HuH-7 (cell line): ENCODE measurements at regions not wholly inside any gene's neighbourhood (a gene's known extent, or its start where the extent isn't known, plus 50 kb on each side); places are given as distances from the start of the nearest gene placed in this dataset.
A peak's percentile ranks its signal among the peaks of the same experiment; 100 is the strongest.
"Not testable (repeated sequence)": the region's sequence is repeated elsewhere in the genome, so short reads cannot be mapped to it uniquely, and the experiment has no call there.

Experiments
- DNase-seq: peaks from one replicate; pipeline ENCODE4 v3.0.0; 2011; ENCODE audit warnings: low spot score

DNA sequence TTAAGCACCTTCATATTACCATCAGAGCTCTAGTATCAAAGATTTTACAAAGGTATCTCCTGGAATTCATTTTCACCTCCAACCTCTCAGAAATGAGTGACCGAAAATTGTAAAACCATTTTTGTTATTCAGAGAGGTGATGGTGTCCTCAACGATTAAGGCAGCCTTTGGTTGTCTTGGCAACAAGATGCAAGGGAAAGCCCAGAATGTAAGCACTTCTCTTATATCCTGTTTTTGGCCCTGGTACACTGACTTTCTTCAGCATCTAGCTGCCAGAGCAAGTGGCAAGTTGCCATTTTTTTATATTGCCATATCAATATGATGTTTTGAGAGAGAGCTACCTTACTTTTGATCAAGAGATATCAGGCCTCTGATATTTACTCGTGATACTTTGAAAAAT, 384.9 kb upstream of the NECTIN3 start:
- DNase-seq: no peak

DNA sequence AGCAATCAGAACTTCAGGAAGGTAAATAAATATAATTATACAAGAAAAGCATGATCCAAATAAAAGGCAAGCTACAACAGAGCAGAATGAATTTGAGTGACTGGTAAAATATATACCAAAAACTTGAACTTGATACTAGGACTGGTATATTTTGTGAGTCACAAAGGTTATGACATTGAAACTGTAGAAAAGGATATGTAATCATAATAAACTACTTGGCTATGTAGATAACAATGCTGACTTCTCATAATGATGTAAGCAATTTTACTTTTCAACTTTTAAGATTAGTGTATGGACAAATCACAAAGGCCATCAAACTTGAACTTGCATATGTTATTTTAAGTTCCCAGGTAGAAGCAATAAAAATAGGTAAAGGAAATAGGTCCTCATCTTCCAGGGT, 384.5 kb upstream of the NECTIN3 start:
- DNase-seq: no peak

DNA sequence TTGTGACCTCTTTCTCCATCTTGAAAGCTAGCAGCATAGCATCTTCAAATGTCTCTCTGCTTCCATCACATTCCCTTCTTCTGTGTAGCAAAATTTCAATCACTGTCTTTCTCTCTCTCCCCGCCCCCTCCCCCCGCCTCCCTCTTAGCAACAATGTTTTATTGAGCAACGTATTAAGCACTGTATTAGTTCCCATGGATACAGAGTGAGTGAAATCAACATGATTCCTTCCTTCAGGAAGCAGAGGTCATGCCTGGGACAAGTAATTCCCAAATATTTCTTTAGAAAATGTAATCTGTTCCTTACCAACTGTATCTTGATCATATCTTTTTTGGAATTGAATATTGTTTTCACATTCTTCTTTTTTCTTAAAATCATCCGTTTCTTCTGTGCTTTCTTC, 373.7 kb upstream of the NECTIN3 start:
- no peak for DNase-seq

DNA sequence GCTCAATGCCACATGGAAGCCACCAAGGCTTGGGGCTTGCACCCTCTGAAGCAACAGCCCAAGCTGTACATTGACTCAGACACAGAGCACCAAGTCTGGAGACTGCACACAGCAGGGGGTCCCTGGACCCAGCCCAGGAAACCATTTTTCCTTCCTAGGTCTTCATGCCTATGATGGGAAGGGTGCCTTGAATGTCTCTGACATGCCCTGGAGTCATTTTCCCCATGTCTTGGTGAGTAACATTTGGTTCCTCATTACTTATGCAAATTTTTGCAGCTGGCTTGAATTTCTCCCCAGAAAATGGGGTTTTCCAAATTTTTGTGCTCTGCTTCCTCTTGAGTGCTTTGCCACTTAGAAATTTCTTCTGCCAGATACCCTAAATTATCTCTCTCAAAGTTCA, 367.3 kb upstream of the NECTIN3 start:
- DNase-seq: not testable (repeated sequence)

DNA sequence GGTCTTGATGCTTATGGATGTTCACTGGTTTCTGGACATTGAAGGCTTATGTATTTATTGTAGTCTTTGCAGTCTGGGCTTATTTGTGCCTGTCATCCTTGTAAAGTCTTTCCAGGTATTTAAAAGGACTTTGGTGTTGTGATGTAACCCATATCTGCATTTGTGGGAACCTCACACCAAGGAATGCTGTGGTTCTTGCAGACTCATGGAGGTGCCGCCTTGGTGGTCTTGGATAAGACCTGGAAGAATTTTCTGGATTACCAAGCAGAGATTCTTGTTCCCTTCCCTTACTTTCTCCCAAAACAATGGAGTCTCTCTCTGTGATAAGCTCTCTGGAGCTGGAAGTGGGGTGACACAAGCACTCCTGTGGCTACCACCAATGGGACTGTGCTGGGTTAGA, 363.5 kb upstream of the NECTIN3 start:
- DNase-seq: no peak

DNA sequence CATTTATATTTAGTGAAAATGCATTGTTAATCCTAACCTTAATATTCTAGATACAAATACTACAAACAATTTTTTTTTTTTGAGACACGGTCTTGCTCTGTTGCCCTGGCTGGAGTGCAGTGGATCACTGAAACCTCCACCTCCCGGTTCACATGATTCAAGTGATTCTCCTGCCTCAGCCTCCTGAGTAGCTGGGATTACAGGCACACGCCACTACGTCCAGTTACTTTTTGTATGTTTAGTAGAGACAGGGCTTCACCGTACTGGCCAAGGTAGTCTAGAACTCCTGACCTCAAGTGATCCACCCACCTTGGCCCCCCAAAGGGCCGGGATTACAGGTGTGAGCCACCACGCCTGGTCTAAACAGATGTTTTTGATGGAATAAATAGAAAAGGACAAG, 361.5 kb upstream of the NECTIN3 start:
- no peak for DNase-seq

DNA sequence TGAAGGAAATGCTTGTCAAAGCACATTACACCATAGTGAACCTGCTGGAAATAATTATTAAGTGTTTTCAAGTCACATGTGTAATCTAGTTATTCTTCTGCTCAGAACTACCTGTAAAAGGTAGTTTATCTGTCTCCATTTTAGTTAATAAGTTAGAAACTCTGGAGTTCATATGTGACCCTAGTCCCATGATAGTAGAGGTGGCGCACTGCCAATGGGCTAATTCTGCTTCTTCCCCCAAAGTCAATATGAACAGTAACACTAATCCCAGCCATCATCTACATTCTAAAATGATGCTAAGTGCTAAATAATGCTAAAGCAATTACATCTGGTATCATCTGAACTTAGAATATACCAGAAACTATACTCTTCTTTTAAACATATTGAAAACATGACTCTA, 361.0 kb upstream of the NECTIN3 start:
- DNase-seq: no peak

DNA sequence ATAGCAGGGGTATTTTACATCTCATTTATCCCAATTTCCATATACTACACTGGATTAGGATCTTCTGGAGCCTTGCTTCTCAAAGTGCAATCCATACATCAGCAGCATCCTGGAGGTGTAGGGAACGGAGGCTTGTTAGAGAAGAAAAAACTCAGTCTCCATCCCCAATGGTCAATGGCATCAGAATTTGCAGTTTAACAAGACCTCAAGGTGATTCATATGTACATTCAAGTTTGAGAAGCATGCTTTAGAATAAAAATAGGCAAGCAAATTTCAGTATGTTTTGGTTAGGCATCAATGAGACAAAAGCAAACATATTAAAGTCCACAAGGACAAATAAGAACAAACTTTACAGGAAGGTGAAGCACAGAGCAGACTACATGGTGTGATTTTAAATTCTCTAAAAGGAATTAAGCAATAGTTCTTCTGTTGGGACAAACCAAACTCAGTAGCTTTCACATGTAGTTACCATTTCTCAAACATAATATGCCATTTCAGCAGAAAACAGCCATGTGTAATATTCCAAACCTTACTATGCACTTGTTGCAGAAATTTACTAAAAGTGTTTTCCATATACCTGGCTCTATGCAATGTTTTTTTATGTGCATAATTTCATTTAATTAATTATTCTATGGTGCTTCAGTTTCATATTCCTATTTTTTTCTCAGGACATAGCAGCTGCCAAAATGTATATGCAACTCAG, 360.3 kb upstream of the NECTIN3 start:
- no peak for DNase-seq

DNA sequence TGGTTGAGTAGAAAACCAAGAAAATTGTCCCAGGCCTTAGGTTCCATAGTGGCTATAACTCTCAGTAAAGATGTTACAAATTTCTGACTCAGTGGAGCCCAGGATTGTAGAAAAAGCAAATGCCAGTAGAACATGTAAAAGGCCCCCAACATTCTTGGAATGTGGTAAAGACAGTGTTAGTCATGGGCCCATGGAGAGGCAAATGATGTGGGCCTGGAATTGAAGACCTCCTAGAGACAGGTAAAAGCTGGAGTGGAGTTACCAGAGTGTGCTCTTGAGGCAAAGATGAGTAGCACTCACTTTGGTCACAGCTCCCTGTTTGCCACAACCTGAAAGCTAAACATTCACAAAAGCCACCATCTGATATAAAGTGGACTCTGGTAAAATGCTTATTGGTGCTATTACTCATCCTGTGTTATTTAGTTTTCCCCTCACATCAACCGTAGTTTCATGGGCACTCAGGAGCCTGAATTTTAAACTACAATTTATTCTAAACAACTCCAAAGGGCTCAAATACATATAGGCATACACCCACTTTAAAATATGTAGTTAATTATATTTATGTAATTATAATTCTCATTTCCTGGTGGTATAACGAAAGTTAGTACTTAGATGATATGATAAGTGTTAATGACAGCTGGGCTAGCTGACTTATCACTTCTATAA, 359.6 kb upstream of the NECTIN3 start:
- DNase-seq: no peak

DNA sequence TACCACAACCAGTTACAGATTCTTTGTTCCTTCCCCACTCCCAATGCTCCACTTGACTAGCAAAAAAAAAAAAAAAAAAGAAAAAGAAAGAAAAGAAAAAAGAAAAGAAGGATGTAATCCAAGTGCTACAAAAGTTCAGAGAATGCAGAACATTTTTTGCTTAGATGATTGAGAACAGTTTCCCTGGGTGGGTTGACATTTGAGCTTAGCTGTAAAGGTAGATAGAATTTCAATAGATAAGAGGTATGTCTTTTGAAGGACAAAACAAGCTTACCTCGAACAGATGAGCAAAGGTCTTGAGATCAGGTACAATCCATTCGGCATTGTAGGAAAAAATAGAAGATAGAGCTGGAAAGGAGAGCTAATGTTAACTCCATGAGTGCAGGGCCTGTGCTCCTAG, 344.6 kb upstream of the NECTIN3 start:
- no peak for DNase-seq

DNA sequence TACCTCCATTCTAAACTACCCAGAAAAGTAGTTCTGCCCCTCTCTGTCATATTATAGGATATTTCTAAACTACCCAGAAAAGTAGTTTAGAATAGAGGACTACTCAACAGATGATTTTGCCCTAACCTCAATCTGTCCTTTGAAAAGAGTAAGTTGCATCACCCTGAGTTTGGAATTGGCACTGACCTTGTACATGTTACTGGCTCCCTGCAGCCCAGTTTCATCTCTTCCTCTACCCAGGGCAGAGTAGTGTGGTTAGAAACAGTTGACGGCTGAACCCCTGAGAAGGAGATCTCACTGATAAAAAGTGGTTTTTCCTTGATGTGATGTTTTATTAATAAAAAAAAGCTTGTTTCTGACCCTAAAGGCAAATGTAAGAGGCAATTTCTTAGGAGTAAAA, 340.5 kb upstream of the NECTIN3 start:
- DNase-seq: no peak

DNA sequence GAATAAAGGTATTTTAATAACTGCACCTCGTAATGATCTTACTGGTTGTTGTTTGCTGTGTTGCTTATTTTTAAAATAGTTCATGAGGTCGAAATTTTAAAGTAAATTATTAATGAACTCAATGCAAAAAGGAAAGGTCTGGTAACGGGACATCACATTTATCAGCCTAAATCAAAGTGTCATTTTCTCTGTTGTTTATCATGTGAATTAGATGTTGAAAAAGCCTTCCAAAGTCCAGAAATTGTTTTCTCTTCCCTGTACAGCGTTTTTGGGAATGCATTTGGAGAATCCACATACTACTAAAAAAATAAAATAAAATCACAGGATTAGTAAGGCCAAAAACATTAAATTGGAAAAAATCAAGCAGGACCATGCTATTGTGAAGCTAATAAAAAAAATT, 339.2 kb upstream of the NECTIN3 start:
- DNase-seq: no peak

DNA sequence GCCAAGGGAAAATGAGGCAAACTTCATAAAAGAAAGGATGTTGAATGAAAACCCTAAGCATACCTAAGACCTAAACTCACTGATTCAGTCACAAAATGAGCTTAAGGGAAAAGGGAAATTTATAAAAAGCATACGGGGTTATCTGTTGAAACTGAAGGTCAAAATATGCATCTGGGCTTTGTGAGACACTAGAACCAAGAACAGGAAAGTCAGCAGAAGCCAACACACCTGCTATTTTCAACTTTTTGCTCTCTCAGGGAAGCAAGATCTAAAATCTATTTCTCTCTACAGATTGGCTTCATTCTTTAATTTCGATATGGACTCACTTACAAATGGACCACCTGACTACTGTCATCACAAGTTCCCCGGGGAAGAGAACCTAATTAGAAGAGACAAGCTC, 338.6 kb upstream of the NECTIN3 start:
- no peak for DNase-seq

DNA sequence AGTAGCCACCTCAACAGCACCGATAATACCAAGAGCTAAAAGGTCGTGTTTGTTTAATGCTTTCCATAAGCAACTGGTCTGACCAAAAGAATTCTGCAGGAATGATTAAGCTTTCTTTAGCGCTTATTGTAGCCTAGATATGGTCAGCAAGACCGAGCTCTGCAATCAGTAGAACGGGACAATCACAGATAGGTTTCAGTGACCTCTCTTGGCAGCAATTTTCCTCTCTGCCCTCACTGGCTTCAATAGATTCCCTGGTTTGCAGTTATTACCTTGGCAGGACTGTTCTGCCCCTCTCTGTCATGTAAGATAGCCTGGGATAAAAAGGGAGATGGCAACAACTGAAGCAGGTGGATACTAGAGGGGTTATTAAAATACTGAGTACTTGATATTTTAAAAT, 337.1 kb upstream of the NECTIN3 start:
- DNase-seq: no peak

DNA sequence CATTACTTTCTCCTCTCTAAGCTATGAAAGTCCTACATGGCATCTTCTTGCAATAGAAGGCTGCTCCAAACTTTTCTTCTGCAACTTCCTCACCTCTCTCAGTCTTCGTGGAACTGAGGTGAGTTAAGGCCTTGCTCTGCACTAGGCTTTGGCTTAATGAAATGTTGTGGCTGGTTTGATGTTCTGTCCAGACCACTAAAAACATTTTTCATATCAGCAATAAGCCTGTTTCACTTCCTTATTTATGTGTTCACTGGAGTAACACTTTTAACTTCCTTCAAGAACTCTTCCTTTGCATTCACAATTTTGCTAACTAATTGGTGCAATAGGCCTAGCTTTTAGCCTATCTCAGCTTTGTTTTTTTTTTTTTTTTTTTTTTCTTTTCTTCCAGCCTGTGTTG, 335.3 kb upstream of the NECTIN3 start:
- DNase-seq: no peak

DNA sequence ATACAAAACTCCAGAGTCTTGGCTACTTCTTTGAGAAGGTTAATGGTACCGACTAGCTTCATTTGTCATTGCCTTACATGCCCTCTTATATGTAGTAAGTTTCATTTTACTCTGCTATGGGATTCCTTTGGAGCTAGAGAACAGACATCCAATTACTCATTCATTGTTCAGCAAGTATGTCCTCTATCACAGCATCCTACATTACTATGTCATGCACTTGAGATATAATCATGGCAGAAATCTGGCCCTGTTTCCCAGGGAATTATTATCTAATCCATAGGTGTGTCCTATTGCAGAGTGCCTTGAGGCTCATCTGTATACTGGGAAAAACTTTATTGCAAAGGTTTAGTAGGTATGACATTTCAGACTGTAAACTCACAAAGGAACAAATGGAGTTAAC, 333.1 kb upstream of the NECTIN3 start:
- DNase-seq: no peak

DNA sequence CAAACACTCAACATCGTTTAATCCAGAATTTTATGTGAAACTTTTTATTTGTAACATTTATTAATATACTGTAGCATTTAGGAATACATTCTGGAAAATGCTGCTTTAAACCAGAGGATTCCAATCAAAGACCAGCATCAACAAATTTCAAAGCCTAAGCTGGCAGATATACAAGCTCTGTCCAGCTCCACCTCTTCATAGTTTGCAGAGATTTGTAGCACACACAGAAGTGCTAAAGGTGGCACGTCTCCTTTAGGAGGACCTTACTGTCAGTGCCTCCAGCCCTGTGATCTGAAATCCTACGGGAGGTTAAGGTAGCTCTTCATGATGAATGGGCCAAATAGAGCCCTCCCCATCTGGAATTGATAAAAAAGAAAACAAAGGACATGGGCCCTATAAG, 329.7 kb upstream of the NECTIN3 start:
- no peak for DNase-seq

DNA sequence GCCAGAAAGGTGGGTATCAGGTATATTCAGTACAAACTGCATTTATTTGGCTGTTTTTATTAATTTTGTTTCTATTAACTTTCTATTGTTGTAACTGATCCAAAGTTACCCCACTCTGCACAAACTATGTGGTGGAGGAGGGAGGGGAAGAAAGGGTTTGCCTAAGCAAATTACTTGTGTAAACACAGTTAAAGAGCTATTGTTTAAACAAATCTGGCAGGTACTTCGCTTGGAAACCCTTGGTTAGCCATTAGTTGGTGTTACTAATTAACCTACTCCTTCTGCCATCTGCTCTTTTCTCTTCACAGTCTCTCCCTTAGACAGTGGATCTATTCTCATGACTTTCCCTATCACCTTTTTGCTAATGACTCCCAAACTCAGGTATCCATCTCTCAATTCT, 328.4 kb upstream of the NECTIN3 start:
- peak; percentile 77 for DNase-seq

DNA sequence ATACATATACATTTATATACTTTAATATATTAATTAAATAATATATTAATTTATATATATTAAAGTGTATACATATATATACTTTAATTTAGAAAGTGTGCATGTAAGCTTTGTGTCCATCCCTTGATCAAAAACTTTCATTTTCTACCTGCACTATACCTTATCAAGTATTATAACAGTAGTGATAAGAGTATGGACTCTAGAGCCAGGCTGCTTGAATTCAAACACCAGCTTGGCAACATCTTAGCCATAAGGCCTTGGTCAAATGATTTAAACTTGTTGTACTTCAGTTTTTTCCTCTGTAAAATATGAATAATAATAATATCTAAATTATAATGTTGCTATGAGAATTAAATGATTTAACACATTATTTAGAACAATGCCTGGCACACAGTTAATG, 327.6 kb upstream of the NECTIN3 start:
- no peak for DNase-seq

DNA sequence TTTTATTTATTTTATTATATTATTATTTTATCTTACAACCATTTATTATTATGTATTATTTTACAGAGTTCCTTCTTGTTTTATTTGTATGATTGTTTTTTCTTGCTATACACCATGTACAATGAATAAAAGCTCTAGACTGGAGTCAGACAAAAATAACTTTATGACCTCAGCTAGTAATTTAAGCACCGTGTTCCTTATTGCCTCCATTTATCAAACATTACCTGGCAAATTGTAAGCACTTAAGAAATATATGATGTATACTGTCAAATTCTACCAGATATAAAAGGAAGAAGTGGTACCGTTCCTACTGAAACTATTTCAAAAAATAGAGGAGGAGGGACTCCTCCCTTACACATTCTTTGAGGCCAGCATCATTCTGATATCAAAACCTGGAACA, 326.9 kb upstream of the NECTIN3 start:
- DNase-seq: no peak

DNA sequence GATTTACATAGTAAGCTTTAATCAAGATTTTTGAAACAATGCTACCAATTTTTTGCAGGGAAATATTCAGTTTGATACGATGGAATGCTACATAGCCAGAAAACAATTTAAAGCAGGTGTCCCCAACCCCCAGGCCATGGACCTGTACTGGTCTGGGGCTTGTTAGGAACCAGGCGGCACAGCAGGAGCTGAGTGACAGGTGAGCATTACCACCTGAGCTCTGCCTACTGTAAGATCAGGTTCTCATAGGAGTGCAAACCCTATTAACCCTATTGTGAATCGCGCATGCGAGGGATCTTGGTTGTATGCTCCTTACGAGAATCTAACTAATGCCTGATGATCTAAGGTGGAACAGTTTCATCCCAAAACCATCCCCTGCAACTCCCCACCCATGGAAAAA, 322.6 kb upstream of the NECTIN3 start:
- no peak for DNase-seq

DNA sequence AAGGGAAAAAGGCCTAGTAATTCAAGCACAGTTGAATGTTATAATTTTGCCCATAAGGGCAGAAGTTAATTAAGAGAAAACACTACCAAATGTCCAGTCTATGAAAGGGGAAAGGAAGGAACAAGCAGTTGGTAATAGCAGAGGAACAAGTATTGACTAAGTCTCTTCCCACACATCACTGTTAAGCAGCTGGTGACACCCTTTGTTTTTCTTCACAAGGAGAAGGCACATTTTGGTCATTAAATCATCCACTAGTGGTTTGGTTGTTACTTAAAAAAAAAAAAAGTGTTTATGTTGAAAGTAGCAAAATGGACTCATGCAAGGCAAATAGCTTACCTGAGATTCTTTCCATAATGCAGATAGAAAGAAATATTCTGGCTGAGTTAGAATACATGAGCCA, 321.4 kb upstream of the NECTIN3 start:
- DNase-seq: no peak

DNA sequence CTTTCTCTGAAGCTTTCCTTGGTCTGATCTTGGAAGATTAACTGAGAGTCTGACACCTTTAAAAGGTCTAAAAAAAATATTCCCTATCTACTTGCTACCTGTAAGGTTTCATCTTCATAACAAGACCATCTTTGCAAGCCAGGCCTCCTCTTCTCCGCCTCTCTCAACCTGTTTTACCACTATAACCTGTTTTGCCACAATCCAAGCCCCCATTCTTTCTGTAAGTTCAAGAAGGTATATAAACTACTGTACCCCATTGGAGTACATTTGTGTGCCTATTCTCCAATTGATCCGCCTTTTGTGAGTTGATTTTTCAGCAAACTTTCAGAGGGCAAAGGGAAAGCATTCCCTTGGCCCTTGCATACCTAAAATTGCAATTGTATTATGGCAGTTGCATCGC, 319.3 kb upstream of the NECTIN3 start:
- no peak for DNase-seq

DNA sequence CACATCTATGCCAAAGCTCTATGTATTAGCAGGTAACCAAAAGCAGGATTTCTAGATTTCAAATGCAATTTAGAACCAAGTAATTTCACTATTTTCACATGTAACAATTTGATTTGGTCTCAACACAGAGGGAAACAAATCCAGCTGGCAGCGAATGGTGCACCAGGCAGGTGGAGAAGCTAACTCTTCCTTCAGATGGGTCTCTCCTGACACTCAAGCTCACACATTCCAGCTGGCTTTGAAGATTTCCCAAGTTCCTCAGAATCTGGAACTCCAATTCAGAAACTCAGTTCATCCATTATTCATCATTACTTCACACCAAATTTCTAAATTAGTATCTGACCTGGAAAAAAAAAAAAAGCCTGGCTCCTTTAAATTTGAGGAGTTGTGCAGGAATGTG, 318.1 kb upstream of the NECTIN3 start:
- no peak for DNase-seq
